Fibroblast of mammary gland (primary cell): ENCODE measurements at regions not wholly inside any gene's neighbourhood (a gene's known extent, or its start where the extent isn't known, plus 50 kb on each side); places are given as distances from the start of the nearest gene placed in this dataset.

ENCODE experiments used
- DNase-seq: peaks from one replicate; pipeline ENCODE4 v3.0.0-alpha.2; 2010; ENCODE audit warnings: low read depth
- H3K4me3 ChIP-seq: 2 replicates; pipeline ENCODE4 v1.5.1; 2011; ENCODE audit warnings: low read depth, mild to moderate bottlenecking, low read length, moderate library complexity; ENCODE audit not compliant: control insufficient read depth
- TF ChIP-seq, protein P1 (sequence below): conservative IDR thresholded peaks from 2 replicates; pipeline ENCODE4 v1.5.1; 2011; ENCODE audit warnings: low read depth, low read length, inconsistent platforms; ENCODE audit not compliant: control insufficient read depth, insufficient read depth

DNA sequence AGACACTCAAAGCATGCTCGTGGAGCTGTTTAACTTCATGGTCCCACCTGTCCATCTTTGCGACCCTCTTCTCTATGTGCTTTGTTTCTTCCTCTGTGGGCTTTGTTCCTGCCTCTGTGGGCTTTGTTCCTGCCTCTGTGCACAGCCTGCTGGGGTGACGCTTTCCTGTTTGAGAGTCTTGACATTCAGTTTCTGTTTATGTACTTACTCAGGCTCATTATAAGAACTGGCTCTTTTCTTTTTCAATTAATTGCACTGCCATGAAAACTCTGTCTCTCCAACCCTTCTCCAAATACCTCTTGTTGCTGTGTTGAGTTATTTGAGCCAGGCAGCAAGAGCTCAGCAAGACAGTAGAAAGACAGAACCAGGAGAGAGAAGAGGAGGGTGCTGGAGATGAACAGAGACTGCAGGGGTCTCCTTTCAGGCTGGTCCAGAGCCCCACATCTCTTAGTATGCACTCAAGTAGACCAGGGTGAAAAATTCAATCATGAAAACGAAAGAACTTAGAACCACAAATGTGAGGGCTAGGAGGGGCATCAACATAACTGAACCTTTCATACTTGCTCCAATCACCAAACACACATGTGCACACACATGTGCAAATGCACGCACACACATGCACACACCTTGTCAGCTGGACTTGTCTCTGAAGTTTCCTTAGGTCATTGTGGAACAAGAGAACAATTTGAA is 88.3 kb upstream of the SGIP1 start:
- H3K4me3 ChIP-seq, result no peak overlapping the region
- TF ChIP-seq, protein P1, sequence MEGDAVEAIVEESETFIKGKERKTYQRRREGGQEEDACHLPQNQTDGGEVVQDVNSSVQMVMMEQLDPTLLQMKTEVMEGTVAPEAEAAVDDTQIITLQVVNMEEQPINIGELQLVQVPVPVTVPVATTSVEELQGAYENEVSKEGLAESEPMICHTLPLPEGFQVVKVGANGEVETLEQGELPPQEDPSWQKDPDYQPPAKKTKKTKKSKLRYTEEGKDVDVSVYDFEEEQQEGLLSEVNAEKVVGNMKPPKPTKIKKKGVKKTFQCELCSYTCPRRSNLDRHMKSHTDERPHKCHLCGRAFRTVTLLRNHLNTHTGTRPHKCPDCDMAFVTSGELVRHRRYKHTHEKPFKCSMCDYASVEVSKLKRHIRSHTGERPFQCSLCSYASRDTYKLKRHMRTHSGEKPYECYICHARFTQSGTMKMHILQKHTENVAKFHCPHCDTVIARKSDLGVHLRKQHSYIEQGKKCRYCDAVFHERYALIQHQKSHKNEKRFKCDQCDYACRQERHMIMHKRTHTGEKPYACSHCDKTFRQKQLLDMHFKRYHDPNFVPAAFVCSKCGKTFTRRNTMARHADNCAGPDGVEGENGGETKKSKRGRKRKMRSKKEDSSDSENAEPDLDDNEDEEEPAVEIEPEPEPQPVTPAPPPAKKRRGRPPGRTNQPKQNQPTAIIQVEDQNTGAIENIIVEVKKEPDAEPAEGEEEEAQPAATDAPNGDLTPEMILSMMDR, result no peak
- DNase-seq, result no peak

DNA sequence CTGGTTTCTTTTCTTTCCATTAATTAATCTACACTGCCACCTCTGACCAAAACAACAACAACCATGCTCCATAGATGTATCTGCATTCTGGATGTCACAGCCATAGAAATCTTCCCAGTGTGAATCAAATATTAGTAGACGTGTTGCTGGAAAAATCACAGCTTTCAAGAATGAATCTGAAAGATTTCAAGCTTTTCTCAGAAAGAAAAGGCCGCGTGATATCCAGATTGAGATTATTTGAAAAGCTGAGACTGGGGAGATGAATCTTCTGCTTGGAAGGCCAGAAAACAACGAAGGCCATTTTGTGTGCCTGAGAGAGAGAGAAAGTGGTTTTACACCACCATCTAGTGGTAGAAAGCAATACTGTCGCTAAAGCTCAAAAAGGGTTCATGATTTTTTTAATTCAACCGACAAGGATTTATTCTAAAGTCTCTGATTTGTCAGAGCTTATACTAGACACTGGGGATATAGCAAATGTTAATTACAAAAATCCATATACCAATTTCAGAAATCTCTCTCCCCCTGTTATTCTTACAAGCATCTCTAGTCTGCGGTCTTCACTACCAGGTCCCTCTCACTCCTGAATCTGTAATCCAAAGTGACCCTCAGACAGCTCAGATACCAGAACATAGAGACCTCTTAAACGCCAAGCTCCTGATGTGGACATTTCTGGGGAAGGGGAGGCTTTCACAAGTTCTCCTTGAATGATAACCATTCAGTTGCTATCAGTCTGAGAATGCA is 87.5 kb upstream of the SGIP1 start:
- TF ChIP-seq, protein P1, result peak; percentile 90
- peak; percentile 80 for DNase-seq
- no peak overlapping the region for H3K4me3 ChIP-seq

DNA sequence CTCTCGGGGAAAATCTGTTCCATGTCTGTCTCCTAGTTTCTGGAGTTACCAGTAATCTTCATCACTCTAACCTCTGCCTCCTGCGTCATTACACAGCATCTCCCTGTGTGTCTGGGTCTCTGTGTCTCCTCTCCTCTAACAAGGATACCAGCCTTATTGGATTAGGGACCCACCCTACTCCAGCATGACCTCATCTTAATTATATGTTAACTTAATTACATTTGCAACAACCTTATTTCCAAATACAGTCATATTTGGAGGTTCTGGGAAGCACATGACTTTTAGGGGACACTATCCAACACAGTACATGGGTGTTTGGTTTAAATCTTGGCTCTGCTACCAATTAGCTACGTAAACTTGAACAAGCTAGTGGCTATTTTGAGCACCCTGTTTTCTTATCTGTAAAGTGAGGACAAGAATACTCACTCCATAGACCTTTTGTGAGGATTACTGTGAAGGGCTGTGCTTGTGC is 83.9 kb upstream of the SGIP1 start:
- H3K4me3 ChIP-seq, result no peak overlapping the region
- TF ChIP-seq, protein P1, result no peak
- DNase-seq, result peak; percentile 25

DNA sequence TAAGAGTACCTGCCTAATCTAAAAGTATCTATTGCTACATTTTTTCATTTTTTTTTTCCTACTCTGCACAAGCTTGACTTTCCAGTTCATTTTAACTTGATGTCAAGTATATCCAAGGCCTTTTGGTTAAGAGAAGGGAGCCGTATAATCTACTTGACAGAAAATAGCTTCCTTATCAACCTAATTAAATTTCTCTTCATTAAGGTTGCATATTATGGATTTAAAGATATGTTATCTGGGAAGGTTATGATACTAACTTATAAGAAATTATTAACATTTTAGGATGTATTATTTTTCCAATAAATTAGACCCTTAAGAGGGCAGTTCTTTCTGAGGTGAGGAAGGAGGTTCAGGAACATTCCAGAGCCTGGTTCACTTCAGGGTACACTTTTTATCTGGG is 83.1 kb upstream of the SGIP1 start:
- H3K4me3 ChIP-seq, result no peak overlapping the region
- TF ChIP-seq, protein P1, result no peak
- no peak for DNase-seq

DNA sequence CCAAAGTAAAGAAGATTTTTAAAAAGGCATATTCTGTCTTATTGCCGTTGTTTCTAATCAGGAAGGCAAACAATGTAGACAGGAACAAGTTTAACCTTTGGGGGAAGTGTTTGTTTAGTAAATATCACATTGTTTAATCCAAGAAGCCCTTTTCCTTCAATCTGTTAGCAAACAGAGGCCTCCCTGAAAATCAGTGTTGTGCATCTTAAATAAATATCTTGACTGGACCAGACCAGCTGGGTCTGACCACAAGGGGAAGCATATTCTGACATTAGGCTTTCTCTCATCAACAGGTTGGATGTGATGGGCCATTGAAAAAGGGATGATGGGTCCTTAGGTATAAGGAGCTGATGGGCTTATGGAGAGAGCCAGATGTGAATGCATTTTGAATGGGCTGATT is 81.8 kb upstream of the SGIP1 start:
- TF ChIP-seq, protein P1, result peak; percentile 26
- DNase-seq, result no peak
- H3K4me3 ChIP-seq, result no peak overlapping the region

DNA sequence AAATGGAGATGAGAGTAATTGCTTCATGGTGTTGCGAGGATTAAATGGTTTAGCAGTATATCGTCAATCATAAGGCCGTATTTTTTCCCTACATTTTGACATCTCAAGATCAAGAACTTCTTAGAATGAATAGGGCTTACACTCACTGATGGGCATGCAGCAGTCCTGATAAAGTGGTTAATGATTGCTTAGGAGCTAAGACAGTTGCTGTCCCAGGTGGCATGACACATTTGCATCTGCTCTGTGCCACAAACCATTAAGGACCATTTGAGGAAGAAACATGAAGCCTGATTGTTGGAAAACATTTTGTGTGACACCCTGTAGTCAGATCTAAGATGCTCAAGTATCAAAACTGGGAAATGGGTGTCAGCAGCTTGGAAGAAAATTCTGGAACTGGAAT is 81.0 kb upstream of the SGIP1 start:
- H3K4me3 ChIP-seq, result no peak overlapping the region
- no peak for DNase-seq
- TF ChIP-seq, protein P1, result no peak

DNA sequence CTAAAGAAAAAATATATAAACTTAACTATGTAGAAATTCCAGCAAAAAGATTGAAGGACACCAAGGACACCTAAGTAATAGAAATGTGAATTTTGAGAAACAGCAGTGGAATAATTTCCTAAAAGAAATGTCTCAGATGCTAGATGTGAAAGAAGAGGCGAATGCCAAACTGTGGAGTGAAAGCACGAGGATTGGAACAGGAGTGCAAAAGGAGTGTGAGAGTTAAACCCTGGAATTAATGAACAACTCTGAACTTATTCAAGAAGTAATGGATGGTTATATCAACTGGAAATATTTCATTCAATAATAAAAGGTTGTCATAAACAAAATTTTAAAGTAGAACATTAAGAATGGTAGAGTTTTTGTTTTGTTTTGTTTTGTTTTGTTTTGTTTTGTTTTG is 78.5 kb upstream of the SGIP1 start:
- TF ChIP-seq, protein P1, result no peak
- DNase-seq, result no peak

More for the DNA sequence above, 78.5 kb upstream of the SGIP1 start:
- no peak overlapping the region for H3K4me3 ChIP-seq
